GM19035 (cell line): ENCODE measurements at regions not wholly inside any gene's neighbourhood (a gene's known extent, or its start where the extent isn't known, plus 50 kb on each side); places are given as distances from the start of the nearest gene placed in this dataset.
"Not testable (repeated sequence)": the region's sequence is repeated elsewhere in the genome, so short reads cannot be mapped to it uniquely, and the experiment has no call there.

ENCODE experiments used
- ATAC-seq: cut with Tn5 transposase; IDR thresholded peaks from one replicate; pipeline ENCODE4 v1.9.1; 2021; ENCODE audit not compliant: unreplicated experiment

- peak; percentile 85 for ATAC-seq
Observed at GRCh38 chr4:123133397-123134050, 211.1 kb upstream of the NUDT6 start.

GRCh38 chr4:123144616-123145015 is 222.2 kb upstream of the NUDT6 start:
- ATAC-seq, result no peak

DNA sequence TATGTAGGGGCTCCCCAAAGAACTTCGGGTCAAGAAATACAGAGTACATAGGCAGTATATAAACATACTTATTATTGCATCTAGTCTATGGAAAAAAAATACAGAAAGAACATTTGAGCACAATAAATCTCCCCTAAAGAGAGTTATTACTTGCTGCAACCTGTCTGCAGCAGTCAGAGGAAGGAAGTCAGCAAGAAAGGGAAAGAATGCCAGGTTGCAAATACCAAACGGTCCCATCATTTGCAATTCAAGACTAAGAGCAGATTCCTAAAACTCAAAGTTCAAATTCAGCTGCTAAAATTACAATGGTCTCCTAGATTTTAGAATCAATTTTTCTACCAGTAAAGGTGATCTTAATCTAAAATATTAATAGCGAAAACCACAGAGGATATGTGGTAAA is 236.2 kb upstream of the NUDT6 start:
- no peak for ATAC-seq

DNA sequence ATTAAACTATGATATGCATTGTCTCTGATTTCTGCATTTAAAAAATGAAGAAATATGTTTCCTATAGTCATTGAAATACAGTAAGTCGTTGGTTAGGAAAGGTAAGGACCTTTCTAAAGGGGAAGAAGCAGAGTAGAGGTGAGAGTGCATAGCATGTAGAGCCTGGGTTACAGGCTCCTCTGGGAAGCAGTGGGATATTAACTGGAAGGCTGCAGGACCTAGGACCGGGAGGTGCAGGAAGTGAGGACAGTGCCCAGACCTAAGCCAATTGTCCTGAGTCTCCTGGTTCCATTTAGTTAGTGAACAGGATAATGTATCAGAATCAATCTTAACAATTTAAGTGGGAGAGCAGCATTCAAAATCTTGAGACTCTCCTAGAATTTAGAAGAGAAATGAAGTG is 237.1 kb upstream of the NUDT6 start:
- no peak for ATAC-seq

GRCh38 chr4:123162859-123163258 is 233.7 kb upstream of the SPRY1 start:
- no peak for ATAC-seq

DNA sequence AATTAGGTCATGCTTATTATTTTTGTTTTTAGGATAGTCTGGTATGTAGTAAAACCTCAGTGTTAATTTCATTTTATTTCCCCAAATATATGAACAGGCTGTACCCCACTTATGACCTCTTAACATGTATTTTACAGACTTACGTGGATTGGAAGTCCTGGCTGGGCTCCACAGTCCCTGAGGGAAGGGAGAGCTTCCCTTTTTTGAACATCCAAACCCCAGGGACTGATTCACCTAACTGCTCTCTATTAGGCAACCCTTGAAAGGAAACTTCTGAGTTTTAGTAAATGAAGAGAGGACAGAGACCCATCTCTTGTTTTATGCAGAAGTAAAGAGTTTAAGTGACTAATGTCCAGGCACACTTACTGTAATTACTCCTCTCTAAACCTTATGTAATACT is 233.1 kb upstream of the SPRY1 start:
- no peak for ATAC-seq

- ATAC-seq, result no peak
Observed at GRCh38 chr4:123166023-123166422, 230.6 kb upstream of the SPRY1 start.

DNA sequence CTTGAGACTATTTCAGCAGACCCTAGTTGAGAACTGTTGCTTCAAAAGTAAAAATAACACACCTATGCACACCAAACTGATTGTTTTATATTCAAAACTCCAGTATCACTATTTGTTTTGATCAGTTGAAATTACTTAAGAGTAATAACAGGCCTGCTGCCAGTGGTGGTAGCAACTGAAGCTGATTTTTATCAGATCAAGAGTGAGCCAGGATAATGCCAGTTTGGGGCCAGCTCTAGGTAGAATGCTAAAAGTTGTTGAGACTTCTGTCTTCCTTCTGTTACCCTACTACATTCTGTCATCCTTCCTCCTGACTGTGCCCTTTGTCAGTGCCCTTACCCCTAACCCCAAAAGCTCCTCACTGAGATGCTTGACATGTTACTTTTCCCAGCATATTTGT is 228.7 kb upstream of the SPRY1 start:
- no peak for ATAC-seq

- ATAC-seq, result no peak
Observed at GRCh38 chr4:123168812-123169211, 227.8 kb upstream of the SPRY1 start.

GRCh38 chr4:123170843-123171242 is 225.8 kb upstream of the SPRY1 start:
- ATAC-seq, result no peak

DNA sequence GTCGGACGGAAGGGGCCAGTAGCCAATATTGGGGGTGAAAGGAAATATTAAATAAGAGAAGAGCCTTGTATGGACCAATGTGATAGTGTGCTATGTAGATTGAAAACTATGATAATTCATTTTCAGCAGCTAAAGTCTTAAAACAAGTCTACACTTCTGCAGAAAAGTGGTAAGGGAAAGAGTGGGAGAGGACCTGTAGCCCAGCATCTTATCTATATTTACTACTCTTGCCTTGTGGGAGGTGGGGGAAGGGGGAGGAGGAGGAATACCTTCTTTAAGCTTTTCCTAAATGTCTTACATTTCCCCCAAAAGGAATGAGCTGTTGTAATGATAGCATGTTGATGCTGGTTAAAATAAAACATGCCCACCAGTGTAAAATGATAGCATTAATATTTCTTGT is 220.0 kb upstream of the SPRY1 start:
- no peak for ATAC-seq

DNA sequence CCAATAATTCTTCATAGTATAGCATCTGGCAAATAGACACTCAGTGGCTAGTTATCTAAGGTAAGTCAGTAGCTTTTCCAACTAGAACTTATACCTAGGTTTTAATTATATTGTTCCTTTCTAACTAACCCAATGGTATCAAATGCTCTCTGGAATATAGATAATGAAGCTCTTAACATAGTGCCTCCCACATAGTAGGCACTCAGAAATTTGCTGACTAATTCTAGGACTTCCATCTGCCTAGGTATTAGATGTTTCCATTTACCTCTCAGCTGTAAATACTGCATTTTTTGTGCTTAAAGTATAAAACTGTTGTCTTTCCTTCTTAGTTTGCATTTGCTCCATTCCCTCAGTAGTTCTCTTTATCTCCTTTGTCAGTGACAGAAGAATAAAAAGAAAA is 214.3 kb upstream of the SPRY1 start:
- no peak for ATAC-seq

DNA sequence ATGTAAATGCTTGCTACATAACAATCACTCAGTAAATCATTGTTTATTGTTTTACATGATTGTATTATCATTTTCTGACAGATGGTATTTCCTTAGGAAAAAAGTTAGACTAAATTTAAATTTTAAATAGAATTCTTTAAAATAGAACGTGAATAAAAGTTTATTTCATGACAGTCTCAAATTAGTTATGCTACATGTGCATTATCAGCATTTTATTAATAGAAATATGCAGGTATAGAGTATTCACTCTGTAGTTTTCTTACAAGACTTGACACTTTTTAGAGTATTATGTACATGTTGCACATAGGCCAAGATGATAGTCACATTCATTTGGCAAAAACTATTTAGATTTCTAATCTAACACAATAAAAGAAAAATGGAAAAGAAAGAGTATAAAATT is 213.3 kb upstream of the SPRY1 start:
- ATAC-seq, result no peak

DNA sequence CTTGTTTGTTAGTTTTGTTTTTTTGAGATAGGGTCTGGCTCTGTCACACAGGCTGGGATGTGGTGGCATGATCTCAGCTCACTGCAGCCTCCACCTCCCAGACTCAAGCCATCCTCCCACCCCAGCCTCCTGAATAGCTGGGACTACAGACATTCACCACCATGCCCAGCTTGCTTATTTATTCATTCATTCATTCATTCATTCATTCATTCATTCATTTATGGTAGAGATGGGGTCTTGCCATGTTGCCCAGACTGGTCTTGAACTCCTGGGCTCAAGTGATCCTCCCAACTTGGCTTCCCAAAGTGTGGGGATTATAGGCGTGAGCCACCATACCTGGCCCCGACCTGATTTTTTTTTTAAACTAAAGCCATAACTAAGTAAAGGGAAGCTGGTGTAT is 212.8 kb upstream of the SPRY1 start:
- not testable (repeated sequence) for ATAC-seq

DNA sequence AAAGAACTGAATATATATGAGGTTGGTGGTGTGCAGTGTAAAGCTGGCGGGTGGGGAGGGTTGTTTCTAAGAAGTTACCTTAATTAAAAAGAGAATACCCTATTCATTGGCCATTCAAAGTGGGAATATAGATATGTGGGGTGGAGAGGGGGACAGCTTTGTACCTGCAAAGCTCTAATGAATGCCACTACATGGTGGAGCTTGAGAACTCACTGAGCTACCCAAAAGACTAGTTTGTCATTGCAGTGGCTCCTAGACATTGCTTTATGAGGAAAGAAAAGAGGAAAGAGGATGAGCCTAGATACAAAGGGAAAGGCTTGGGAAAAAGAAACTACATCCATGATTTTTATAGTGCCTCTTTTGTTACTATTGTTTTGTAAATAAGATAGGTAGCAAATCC is 209.9 kb upstream of the SPRY1 start:
- ATAC-seq, result no peak

DNA sequence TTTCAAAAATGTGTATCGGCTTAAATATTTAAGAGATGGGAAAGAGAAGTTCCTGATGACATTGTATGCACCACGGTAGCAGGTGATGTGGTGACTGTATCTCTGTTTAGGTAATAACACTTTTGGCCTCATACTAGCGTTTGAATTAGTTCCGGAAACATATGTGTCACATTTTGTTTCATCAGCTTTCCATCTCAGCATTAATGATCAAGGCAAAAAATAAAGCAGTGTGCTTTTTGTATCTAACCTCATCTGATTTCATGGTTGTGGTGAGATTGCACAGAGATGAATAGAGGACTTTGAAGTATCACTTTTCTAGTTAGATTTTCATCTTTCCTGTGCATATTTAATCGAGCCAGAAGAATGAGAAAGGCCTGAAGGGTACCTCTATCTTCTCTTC is 206.4 kb upstream of the SPRY1 start:
- ATAC-seq, result no peak

DNA sequence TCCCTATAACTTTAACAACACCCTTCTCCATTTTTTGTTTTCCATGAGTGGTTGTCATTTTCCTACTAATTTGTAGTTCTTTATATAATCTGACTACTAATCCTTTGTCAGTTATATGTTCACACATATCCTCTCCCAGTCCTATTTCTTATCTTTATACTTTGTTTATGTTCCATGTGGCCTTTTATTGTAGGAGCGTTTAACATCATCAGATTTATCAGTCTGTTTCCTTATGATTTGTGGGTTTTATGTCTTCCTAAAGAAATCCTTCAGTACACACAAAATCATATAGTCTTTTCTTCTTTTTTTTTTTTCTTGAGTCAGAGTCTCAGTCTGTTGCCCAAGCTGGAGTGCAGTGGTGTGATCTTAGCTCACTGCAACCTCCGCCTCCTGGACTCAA is 204.9 kb upstream of the SPRY1 start:
- ATAC-seq, result no peak

GRCh38 chr4:123193802-123194367 is 202.7 kb upstream of the SPRY1 start:
- ATAC-seq, result no peak

DNA sequence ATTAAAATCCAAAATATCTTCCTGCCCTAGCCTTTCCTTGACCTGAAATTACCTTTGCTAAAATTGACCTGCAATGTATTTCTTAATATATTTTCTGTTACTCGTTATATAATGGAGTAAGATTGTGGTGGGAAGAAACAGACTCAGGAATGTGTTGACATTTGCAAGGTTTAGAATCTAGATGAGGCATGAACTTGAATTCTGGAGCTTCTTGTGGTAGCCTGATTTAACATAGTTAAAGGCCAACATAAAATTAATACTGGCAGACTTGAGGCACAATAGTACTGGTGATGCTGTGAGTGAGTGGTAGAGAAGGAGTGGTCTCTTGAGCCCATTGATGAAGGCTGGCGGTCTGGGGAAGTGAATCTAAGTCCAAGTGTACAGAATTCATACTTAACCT is 197.9 kb upstream of the SPRY1 start:
- no peak for ATAC-seq

DNA sequence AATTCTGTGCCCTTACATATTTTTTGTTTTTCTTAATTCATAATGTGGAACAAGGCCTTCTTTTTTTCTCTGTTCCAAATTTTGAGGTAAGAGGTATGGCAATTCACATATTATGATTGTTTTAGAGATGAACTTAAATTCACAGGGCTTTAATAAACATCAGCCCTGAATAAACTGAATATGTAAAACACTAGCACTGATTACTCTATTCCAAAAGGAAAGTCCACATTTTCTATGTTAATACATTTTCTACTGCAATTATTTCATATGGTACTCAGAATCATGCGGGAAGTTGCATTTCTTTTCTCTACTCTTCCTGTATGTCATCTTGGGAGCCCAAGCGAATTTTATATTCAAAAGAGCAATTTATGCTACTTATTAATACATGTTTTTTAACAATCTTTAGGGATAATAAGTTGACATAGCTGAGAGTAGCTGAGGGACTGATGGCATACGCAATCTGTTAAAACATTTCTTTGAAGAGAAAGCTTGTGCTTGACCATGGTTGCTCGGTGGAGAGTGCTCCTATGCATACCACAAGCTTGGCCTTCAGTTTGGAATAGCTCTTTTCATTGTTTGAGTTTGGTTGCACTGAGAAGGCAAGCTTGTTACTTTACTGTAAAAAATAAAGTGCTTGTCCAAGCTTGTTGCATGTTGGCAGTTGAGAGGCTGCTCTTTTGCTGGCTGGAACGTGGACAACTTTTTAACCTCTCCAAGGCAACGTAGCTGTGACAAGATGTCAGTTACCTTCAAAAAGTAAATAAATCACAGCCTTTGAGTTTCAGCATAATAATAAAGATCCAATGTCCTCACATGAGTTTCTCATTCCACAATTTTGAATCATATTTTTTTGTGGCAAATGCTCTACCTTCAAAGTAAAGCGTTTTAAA is 196.3 kb upstream of the SPRY1 start:
- no peak for ATAC-seq

DNA sequence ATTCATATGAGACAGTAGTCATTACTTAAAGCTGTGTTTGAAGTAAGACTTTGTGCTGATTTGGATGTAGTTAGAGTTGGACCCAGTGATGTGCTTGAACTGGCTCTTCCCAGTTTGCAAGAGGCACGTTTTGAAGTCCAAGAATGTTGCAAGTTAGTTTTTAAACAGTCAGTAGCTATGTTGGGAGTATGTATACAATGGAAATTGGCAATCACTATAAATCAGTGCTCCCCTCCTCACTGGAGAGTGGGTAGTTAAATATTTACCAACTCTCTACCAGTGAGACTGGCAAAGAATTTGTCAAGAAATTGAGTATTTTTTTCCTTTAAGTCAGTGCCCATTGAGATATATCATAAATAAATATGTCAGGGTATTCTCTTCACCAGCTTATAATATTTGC is 191.9 kb upstream of the SPRY1 start:
- ATAC-seq, result no peak

DNA sequence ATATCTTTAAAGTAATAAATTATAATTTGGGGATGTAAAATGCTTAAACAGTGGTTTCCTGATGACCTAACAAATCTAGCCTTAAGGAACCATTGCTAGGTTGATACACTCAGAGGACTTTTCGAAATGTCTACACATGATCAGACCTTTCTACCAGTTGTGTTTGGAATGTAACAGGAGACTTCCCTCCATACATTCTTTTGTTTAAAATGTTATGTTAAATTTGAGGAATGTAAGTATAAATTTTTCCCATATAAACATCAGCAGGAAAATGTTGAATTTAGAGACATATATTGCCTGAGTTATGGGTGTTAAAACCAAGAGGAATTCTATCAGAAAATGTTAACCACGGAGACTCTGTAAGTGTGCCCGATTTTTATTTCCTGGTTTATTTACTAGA is 190.6 kb upstream of the SPRY1 start:
- no peak for ATAC-seq
